ENCODE measurements at regions not wholly inside any gene's neighbourhood (a gene's known extent, or its start where the extent isn't known, plus 50 kb on each side); places are given as distances from the start of the nearest gene placed in this dataset.

- Histone ChIP-seq H2BK120ac (ENCODE audit: low read depth, low read length, poor library complexity, severe bottlenecking) (no peak overlapping the region), H3K18ac (ENCODE audit: insufficient read length, low read depth, low read length) (no peak overlapping the region), H2AFZ (ENCODE audit: low read length) (no peak overlapping the region), H3K79me1 (ENCODE audit: insufficient read depth, low read depth, low read length, poor library complexity, severe bottlenecking) (no peaks in the 10 kb centered on the region), H3K4me2 (ENCODE audit: insufficient read depth, insufficient read length, low read length) (no peak overlapping the region), H3K4ac (ENCODE audit: low read depth, low read length) (no peak overlapping the region), H2AK5ac (ENCODE audit: insufficient read length, low read length) (no peak overlapping the region), H3K23me2 (ENCODE audit: insufficient read length, low read depth, low read length, poor library complexity, severe bottlenecking) (no peaks in the 10 kb centered on the region), H3T11ph (ENCODE audit: low read length) (no peak overlapping the region), H2BK15ac (ENCODE audit: low read depth, low read length) (no peak overlapping the region), H3K14ac (ENCODE audit: insufficient read depth, low read length) (no peak overlapping the region), H4K8ac (replicated peaks; ENCODE audit: insufficient read length, low read depth, low read length) (no peak overlapping the region), H3K27ac (ENCODE audit: insufficient read length, low read depth, low read length) (no peak overlapping the region), H3K23ac (ENCODE audit: insufficient read length, low read depth, low read length) (no peak overlapping the region), H4K5ac (ENCODE audit: insufficient read length, low read depth, low read length) (no peak overlapping the region), H2BK12ac (ENCODE audit: insufficient read length, low read depth, low read length) (no peak overlapping the region), H3K4me1 (ENCODE audit: insufficient read depth, low read length) (no peaks in the 10 kb centered on the region), H3K9me3 (ENCODE audit: control insufficient read depth, low read depth, low read length) (no peaks in the 10 kb centered on the region), H3K27me3 (ENCODE audit: insufficient read depth, low read length) (no peaks in the 10 kb centered on the region), H3K9ac (ENCODE audit: extremely low read depth, insufficient read length, low read length) (no peak overlapping the region), H4K20me1 (ENCODE audit: control insufficient read depth, insufficient read depth, insufficient read length) (no peaks in the 10 kb centered on the region), H4K91ac (ENCODE audit: insufficient read length, low read depth, low read length) (no peak overlapping the region), H3K79me2 (ENCODE audit: insufficient read depth, low read length) (no peaks in the 10 kb centered on the region), H3K56ac (ENCODE audit: insufficient read length, low read depth, low read length) (no peak overlapping the region), H2BK5ac (ENCODE audit: insufficient read length, low read length) (no peak overlapping the region), H2BK20ac (ENCODE audit: low read depth, low read length, poor library complexity, severe bottlenecking) (no peak overlapping the region)
- H3K9me3 Mint-ChIP-seq: peaks cover 12 to 53% of the 10 kb centered on the region in 2 experiments
- H3K27me3 Mint-ChIP-seq (ENCODE audit: low read depth): no peaks in the 10 kb centered on the region
- H3K36me3 Mint-ChIP-seq (ENCODE audit: insufficient read depth in 1 of 3, low read depth in 3 of 3): peaks cover 0 to 5% (median 4%) of the 10 kb centered on the region in 3 experiments; a peak in 3 of 7 replicates
- H3K27ac Mint-ChIP-seq: no peak overlapping the region
- TF ChIP-seq, protein P1, sequence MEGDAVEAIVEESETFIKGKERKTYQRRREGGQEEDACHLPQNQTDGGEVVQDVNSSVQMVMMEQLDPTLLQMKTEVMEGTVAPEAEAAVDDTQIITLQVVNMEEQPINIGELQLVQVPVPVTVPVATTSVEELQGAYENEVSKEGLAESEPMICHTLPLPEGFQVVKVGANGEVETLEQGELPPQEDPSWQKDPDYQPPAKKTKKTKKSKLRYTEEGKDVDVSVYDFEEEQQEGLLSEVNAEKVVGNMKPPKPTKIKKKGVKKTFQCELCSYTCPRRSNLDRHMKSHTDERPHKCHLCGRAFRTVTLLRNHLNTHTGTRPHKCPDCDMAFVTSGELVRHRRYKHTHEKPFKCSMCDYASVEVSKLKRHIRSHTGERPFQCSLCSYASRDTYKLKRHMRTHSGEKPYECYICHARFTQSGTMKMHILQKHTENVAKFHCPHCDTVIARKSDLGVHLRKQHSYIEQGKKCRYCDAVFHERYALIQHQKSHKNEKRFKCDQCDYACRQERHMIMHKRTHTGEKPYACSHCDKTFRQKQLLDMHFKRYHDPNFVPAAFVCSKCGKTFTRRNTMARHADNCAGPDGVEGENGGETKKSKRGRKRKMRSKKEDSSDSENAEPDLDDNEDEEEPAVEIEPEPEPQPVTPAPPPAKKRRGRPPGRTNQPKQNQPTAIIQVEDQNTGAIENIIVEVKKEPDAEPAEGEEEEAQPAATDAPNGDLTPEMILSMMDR (conservative IDR thresholded peaks at IDR 0.05): peak; percentile 82
- WGBS (ENCODE audit: extremely low coverage, insufficient read length, low lambda C conversion rate): no CpG with 5 or more reads among the region's 2 CpGs
- no peak for DNase-seq
- H3K4me1 Mint-ChIP-seq: peaks cover 0 to 2% of the 10 kb centered on the region in 2 experiments; a peak in 1 of 4 replicates
- no peak overlapping the region for H3K4me3 Mint-ChIP-seq
Measured at GRCh38 chrX:30060718-30061117, 154.6 kb upstream of the MAGEB2 start.
